D341Med (cell line): ENCODE measurements at regions not wholly inside any gene's neighbourhood (a gene's known extent, or its start where the extent isn't known, plus 50 kb on each side); places are given as distances from the start of the nearest gene placed in this dataset.

Experiments used
- DNase-seq: peaks from one replicate; pipeline ENCODE4 v3.0.0; 2012; ENCODE audit warnings: low spot score

DNA sequence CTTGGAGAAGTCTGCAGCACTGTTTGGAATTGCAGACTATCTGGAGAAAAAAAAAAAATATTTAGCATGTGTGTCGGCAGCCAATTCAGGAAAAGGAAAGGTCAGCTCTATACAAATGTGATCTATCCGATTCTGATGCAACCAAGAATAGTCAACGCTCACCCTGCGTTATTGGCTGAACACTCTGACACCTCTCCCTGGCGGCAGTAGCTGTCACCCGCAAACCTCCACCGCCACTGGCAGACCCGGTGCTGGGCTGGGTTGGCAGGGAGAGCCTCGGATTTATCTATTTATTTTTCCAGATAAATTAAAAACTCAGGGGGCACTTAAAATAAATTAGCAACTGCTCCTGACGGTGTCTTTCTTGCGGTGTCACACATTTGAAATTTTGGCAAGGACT, 409.7 kb downstream of the VRK1 start:
- no peak for DNase-seq

DNA sequence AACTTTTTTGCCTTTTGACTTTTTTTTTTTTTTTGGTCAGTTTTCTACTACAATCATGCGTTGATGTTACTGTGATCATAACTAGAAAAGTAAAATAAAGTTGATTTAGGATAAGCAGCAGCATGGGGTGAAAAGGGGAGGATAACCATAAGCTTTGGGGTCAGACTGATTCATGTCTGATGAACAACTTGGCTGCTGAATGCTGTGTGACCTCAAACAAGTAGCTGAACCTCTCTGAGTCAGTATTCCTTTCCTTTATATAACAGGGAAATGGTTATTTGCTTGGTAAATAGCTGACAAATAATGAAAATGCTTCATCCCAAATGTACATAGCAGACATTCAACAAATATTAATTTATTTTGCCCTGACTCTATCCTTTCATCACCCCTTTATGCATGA, 413.0 kb downstream of the VRK1 start:
- no peak for DNase-seq

DNA sequence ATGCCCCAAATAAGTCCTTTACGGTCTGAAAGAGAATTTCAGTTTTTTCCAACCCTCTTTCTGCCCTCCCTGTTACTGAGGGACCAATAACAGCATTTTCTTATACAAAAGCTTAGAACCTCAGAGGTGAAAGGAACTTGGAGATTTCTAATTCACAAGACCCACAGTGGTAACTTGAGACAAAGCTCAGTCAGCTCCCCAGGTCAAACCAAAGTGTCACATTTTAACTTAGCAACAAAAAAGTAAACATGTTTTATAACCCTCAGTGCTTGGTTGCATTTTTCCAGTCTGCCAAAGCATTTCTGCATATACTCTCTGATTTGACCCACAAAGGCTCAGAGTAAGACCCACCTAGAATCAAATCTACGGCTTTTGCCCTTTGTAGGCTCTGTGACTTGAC, 415.2 kb downstream of the VRK1 start:
- DNase-seq, result no peak

DNA sequence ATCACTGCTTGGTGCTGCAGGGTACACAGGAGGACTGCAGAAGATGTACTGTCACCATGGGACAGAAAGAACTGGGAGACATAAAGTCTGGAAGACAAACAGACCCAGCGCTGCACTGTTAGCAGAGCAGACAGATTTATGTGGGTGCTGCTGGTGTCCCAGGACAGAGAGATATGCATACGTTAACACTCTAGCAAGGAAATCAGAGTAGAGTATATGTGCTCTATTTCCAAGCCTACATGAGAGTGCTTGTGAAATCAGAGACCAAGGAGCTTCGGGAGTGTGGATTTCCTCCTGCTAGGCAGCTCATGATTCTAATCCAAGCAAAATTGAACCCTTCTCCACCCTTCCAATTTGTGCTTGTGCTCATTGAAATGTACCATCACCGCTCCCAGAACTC, 416.5 kb downstream of the VRK1 start:
- no peak for DNase-seq

DNA sequence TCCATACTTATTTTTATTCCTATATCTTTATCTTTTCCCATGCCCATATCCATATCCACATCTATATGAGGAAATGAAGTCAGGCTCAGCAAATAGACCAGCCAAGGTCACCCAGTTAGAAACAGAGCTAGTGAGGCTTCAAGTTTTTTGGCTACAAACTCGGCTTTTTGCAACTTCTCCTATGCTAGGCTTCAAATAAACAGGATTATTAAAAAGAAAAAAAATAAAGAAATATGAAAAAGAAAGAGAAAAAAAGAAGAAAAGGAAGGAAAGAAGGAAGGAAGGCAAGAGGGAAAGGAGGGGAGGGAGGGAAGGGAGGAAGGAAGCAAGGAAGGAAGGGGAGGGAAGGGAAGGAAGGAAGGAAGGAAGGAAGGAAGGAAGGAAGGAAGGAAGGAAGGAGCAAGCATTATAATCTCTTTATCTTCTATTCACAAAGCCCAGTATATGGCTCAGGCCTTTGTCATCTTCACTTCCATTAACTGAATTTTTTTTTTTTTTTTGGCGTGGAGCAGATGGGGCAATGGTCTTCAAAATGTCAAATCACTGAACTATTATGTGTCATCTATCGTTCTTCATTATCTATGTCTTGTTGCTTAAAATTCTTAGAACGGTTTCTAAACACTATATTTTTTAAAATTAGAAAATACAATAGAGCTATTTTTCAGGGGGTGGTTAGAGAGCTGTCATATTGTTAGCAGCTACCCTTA, 418.2 kb downstream of the VRK1 start:
- DNase-seq, result no peak

DNA sequence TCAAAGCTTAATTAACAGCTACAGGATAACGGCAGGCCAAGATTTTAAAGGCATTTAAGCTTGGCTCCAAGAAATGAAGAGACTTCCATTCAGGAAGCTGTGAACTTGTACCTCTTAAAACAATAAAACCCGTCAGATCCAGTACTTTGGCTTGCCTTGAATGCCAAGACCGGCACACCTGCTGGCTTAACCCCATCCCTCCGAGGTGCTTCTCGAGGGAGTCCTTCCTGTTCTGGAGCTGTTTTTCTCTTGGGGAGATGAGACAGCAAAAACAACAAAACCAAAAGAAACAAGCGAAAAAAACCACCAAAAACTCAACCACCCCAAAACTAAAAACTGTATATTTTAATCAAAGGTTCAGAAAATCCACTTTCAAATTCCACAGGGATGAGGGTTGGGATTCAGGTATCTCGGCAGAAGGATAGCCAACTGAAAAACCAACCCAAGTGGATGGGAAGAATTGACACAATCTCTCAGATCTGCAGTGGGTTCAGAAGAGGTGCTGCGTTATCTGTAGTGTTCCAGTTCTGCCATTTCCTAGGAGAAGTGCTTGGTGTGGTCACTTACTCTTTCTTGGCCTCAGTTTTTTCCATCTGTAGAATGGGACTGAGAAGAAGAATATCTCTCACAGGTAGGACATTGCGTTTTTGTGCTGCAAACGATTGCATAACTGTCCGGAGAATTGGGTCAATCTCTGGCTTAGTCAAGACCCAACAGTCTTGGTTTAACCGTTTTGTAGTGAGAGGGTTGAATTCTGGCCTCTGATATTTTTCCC, 420.1 kb downstream of the VRK1 start:
- no peak for DNase-seq

DNA sequence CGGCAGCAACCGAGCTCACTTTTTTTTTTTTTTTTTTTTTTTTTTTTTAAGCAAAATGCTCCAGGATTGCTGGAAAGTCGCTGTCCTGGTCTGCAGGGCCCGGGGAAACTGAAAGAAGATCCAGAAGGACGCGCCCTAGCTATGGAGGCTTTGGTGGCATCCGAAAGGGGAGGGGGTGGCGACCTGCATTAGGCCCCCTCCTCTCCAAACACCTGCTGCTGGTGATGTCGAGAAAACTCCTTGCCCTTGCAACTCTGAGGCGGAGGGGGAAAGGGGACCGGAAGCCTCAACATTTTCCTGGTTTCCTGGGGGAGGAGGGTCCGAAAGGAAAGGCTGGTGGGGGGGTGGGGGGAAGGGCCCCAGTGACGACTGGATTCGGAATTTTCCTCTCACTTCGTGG, 421.1 kb downstream of the VRK1 start:
- no peak for DNase-seq

DNA sequence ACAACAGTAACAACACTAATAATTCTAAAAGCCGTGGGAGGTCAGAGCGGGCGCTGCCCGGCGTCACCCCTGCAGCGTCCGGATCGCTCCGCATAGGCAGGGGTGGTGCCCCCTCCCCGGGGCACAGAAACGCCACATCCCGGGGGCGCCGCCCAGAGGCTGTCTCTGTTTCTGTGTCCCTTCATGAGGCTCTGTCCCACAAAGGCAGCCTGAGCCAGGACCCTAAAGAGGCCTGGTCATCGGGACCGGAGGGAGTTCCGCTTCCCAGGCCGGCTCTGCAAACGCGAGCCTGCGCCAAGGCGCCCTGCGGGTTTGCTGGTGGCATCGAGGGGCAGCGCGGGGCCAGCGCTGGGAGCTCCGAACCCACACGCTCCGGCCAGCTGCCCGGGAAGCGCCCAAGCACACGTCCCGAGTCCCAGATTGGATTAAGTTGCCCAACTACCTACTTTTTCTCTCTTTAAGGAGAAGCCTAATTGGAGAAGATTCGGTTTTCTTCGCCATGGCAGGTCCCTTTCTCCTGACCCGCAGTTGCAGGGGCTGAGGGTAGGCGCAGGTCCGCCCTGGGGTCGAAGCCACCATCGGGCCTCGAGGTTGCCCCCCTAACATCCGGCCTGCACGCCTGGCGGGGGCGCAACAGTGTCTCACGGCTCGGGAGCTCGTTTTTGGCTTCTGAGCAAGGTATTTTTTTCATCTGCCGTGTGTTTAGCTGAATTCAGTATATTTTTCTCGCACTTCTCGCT, 421.7 kb downstream of the VRK1 start:
- DNase-seq, result no peak

DNA sequence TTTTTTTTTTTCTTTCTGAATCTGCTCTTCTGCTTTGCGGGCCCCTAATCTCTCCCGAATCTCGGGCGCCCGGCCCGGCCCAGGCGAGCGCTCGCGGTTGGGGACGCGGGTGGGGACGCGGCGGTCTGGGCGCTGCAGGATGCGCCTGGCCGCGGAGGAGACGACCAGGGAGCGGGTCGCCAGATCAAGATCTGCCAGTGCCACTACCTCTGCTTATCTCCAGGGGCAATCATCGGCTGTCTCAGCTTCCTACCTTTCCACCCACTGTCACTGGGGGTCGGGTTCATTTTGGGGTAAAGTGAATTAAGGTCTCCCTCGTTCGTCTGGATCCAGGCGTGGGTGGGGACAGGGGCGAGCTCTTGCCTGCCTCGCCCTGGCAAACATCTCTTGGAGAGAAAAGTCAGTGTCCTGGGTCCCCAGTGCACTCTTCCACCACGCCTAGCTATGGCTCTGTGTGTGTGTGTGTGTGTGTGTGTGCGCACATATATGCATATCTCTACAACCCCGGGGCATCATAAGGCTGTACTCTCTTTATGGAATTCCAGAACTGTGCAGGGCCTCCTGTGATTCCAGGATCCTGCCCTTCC, 422.3 kb downstream of the VRK1 start:
- no peak for DNase-seq

DNA sequence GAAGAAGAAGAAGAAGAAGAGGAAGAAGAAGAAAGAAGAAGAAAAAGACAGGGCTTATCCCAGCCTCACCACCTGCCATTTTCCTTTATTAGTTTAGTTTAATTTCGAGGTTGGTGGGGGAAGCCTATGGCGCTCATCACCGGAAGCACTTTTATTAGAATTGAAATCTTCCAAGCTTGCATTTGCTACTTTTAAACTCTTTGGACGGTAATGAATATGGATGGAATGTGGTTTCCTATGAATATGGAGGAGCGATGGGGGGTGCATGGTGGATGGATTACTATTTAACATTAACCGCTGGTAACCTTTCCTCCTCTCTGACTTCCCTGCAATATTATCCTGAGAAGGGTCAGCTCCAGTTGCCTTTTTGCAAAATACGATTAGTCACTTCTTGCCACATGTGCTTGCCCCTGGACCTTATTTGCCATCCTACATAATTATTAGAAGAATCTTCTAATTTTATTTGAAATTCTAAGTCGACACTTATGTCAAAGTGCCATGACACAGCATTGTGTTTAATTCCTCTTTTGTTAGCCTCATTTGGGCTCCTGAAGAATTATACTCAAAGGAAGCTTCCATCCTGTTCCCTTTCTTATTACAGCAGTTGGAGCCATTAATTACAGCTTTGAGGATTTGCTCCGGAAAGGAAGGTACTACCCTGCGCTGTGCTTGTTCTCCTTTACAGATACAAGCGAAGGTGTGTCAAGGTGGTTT, 424.5 kb downstream of the VRK1 start:
- no peak for DNase-seq

DNA sequence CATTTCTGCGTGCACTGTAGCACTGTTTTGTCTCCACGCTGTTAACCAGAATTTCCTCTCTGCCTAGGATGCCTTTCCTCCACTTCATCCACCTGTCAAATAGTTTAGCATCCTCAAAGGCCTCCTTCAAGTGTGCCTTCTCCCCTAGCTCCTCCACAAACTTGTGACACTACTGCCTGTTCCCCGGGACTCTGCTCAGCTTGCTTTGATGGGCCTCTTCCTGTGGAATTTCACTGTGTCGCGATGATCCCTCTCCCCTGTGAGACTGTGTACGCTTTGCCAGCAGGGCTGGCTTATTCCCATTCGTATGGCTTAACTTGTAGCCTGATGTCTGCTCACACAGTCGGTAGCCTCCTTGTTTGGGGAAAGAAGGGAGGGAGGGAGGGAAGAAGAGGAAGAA, 426.8 kb downstream of the VRK1 start:
- DNase-seq, result no peak

DNA sequence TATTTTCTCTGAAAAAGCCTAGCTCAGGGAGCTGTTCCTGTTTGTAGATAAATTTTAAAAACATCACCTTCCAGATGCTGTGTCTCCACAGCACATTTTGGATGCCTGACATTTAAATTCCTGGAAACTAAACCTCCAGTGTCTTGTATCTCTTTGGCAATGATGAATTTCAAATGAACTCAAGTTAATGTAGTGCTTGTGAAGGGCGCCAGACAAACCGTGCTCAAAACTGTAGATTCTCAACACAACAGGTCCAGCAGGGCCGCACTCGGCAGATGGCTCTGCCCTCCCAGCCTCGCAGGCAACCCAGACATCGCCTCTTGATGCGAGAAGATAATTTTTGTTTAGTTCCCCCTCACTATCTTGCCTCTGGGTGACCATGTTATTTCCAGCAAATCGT, 432.9 kb downstream of the VRK1 start:
- DNase-seq, result no peak

DNA sequence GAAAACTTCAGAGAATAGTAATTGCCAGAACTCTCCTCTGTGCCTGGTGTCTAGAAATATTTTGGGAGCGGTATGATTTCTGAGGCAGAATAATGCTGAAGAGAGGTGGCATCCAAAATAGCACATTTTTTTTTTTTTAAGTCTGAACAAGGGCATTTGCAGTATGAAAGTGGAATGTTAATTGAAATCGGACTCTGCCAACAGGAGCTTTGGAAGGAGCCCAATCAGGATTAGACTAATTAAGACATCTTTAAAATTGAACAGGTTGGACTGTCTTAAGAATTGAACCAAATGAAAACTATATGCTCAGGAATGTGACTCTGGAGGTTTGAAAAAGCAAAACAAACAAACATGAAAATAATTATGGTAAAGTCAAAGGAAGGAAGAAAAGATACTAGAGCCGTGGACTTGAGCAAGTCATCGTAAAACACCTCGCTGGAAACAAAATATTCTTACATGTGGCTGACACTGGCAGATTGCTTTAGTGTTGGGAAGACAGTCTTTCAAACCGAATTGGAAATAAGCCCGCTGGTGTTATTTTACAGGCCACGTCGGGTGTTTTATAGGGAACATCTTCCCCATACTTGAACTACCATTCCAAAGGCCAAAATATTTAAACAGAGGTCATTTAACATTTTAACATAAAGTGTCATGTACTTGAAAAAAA, 436.3 kb downstream of the VRK1 start:
- no peak for DNase-seq

DNA sequence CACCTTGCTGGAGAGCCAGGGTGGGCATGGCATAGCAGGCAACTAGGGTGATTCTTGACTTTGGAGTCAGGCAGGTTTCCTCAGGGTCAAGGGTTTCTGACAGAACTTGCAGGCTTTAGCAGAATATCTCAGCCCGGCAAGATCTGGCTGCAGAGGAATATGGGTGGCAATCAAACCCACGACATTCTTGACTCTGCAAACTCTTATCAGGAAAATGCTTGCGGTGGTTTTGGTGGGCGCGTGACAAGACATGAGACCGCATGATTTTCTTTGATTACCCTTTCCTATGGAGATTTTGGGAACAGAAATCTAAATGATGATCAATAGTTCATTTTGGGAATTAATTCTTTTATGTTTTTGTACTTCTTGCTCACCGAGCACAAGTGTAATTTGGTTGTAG, 449.5 kb downstream of the VRK1 start:
- no peak for DNase-seq

DNA sequence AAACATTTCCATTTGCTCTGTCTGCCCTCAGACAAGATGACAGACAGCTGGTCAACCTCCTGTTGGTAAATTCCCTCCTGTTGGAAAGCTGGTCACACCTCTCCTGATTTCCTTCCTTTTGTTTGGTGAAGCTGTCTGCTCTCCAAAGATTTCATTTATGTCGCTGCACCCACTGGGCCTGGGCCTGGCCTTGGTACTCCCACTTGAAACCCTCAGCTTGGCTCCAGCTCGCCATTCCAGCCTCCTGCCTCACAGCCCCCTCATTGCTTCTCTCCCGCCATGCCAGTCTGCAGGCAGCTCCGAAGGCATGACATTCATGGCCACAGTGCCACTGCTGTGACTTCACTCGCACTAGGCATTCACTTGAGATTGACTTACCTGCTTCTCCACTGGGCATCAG, 451.8 kb downstream of the VRK1 start:
- DNase-seq, result no peak

DNA sequence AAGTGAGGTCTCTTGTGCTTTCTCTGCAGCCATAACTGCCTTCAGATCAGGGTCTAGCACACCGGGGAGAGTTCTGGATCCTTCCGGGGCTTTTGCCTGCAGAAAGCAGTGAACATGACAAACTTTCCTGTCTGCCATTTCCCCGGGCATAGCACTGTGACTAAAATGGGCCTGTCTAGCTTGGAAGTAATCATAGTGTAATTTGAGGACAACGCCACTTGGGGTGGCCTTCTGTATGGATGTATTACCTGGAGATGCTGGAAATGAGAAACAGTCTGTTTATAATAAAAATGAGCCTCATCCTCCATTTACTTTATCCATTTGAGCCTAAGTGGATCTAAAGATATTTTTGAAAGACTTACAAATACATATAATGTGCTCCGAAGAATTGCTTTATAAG, 453.7 kb downstream of the VRK1 start:
- no peak for DNase-seq

DNA sequence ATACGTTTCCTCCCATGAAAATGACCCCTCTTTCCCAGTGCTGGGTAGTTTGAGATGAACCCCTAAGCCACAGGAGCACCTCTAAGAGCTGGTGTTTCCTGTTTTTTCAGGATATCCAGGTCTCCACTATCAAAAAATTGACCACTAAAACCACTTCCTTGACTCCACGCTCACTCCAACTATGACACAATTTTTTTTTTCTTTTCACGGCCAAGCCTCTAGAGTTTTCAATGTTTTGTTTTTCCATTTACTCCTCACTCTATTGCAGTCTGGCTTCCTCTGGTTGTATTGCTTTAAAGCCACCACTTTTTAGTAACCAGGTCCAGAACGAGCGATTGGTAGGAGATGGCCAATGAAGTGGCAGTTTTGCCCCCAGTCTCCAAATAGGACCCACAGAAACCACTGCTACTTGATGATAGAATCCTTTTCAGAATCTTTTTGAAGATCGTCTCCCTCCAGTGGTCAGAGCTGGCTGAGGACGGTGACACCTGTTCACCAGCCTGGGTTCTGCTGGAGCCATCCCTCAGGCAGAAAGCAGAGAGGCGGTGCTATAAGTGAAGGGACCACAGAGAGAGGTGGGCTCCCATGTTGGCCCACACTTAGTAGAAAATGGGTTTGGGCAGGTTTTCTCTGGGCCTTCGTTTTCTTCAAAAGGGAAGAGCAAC, 454.4 kb downstream of the VRK1 start:
- no peak for DNase-seq

DNA sequence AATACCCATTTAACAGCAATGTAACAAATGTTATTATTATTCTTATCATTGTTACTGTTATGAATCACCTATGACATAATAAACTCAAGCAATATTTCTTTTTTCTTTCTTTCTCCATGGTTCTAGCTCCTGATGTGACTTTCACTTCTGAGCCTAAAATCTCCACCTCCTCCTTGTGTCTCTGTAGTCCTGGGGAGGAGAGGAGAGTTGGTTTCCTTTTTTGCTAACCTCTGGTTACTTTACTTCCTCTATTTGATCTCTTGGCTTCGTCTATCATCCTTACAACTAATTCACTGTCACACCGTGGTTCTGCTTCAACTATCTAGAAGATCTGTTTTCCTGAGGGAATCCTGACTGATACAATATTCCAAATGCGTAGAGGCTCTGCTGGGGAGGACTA, 456.6 kb downstream of the VRK1 start:
- no peak for DNase-seq

DNA sequence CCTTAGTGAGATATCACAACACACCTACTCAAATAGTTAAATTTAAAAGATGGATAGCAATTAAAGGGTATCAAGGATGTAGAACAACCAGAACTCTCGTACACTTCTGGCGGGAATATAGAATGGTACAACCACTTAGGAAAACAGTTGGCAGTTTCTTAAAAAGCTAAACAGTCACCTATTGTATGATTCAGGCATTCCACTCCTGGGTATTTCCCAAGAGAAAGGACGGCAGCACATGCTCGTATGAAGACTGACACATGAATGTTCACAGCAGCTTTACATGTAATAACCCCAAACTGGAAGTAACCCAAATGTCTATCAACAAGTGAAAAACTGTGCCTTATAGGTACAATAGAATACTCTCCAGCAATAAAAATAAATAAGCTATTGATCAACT, 465.2 kb downstream of the VRK1 start:
- DNase-seq, result no peak

DNA sequence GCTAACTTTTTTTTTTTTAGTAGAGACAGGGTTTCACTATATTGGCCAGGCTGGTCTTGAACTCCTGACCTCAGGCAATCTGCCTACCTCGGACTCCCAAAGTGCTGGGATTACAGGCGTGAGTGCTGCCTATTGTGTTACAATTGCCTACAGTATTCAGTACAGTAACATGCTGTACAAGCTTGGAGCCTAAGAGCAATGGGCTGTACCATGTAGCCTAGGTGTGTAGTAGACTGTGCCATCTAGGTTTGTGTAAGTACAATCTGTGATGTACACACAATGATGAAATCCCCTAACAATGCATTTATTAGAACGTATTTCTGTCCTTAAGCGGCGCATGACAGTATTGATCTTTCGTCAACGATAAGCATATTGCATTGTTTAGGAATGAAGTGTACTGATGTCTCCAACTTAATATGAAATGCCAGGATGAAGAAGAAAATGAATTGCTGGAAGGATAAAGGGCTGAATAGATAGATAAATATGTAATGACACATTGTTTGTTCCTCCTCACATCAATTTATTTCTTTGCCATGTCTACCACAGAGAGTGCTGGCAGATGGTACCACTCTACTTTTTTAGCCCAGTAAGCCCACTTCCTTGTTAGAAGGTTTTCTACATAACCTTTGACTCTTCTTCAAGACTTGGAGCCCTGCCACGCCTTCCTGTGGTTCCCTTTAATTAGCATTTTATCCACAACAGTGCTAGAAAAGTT, 467.5 kb downstream of the VRK1 start:
- no peak for DNase-seq
